COLO668 (cell line): ENCODE measurements at regions not wholly inside any gene's neighbourhood (a gene's known extent, or its start where the extent isn't known, plus 50 kb on each side); places are given as distances from the start of the nearest gene placed in this dataset.

ENCODE experiments used
- DNase-seq: peaks from one replicate; lab custom pipeline; 2025; ENCODE audit not compliant: unreplicated experiment; lab: John Stamatoyannopoulos, UW

DNA sequence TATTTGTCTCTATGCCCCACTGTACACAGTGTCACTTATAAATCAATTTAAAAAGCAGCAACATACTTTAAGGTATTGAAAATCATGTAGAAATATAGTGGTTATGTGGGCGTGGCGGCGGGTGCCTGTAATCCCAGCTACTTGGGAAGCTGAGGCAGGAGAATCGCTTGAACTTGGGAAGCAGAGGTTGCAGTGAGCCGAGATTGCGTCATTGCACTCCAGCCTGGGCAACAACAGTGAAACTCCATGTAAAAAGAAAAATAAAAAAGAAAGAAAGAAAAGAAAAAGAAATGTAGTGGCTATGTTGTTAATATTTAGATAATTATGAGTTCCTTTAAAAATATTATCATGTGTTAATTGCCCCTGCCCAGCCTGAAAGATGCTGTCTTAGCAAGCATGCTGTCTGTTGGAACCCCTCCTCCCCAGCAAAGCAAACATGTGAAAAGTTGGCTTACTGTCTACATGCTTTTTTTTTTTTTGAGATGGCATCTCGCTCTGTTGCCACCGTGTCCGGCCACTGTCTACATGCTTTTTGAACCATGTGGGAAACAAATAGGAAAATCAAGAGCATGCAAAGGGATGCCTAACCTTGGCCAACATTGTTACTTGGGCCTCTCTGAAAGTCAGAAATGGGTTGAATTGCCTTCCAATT lies 151.4 kb upstream of the TSHZ2 start:
- no peak for DNase-seq

DNA sequence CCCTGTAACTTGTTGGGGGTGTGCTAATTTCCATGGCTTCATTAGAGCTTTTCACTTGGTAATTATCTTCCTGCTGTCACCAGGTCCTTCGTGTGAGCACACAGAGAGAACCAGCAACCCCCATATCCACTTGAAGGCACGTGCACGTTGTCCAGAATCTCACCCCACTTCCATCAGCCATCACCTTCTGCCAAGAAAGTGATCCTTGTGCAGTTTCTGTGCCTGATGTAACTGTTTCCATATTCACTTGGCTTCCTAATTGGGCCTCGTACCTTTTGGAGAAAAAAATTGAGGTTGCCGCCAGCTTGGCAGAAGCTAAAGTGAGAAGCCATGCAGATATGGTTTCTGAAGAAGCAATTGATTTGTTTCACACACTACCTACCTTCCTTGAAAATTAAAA lies 153.7 kb upstream of the TSHZ2 start:
- no peak for DNase-seq

DNA sequence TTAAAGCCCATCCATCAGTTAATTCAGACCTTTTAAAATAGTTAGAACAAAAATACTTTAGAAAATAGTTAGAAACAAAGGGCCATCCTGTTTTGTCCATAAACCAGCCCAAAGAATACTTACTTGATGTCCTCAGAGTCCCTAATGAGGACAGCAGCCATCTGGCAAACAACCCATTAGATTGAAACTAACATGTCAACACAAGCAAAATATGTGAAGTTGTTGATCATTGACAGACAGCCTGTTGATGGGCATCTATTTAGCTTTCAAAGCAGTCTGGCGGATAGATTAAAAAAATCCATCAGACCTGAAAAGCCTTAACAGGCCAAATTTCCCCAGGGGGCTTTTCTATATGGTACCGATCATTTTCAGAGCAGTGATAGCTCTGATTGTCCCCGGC lies 154.2 kb upstream of the TSHZ2 start:
- no peak for DNase-seq

DNA sequence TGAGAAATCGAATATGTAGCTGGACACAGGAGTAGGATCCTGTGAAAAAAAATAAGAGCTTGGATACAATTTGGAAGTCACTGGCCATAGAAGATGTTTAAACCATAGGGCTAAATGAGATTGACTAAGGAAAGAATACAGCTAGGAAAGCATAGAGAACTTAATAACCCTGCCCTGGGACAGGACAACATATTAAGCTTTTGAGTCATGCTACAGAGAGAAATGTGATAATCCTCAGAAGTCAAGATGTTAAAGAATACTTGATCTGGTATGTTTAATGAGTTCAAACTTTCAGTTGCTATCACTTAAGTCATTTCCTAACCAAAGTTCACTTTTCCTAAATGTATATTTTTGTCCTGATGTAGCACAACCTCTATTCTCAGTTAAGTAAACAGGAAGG lies 154.6 kb upstream of the TSHZ2 start:
- DNase-seq = no peak

DNA sequence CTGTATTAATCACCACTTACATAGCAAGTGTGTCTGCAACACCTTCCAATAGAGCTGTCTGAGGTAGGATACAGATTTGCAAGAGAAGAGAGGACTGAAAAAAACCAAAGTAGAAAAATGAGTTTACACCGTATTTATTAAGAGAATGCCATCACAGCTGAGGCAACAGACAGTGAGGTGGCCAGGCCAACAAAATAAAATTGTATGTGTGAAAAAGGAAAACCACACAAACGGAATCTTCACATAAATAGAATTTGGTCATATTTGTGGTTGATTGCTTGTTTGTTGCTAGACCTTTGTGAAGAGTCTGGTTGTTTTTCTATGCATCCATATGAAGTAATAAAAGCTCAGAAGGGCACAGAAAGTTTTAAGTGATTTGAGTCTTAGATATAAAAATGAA lies 157.8 kb upstream of the TSHZ2 start:
- DNase-seq = no peak

DNA sequence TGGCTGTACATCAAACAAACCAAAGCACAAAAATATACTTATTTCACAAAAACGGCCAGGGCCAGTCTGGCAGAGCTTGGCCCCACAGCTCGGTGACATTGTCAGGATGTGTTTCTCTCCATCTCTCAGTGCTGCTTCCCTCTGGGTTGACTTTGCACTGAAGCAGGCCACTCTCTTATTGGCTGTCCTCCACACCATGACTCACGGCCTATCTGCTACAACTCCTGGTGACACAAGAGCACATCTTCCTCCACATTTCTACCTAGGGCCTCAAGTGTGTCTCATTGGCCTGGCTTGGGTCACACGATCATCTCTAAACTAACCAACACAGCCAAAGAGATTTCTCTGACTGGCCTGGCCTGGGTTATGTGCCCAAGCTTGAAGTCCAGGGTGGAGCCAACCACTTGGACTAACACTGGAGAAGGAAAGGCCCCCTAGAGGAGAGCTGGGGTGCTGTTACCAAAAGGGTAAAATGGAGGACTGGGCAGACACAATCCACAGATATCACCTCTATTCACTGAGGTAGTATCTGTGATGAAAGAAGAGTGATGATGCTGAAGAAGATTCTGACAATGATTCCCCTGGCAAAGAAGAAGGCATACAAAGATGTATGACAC lies 159.8 kb upstream of the TSHZ2 start:
- no peak for DNase-seq

DNA sequence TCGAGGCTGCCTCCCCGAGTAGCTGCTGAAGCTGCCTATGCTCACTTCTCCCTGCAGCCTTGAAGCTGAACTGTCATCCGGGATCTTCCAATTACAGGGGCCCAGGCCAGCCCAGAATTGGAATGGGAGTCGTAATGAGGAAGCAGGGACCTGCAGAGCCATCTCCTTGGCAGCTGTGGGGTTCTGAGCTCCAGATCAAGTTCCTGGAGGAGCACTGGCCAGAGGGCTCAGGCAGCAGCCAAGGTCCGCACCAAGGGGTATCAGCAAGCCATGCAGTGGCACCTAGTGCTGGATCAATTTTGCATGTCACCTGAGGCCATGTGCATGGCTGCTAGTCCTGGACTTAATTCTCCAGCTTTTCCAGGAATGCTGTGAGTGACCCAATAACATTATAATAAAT lies 163.2 kb upstream of the TSHZ2 start:
- DNase-seq = no peak

DNA sequence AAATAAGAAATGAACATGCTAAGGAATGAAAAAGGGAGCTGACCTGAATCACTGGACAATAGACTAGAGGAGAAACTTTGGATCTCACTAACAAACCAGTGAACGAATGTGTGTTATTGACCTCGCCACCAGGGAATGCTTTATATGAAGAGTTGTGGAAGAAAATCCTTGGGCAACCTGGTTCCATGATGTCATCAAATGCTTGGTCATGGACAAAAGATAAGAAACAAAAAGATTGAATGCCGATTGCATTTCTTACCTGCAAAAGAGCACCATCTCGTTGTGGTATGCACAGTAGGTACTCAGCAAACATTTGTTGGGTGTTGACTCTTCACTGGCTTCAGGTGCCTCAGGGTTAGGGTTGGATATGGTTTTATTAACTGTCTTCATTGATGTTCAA lies 165.2 kb upstream of the TSHZ2 start:
- DNase-seq = no peak

DNA sequence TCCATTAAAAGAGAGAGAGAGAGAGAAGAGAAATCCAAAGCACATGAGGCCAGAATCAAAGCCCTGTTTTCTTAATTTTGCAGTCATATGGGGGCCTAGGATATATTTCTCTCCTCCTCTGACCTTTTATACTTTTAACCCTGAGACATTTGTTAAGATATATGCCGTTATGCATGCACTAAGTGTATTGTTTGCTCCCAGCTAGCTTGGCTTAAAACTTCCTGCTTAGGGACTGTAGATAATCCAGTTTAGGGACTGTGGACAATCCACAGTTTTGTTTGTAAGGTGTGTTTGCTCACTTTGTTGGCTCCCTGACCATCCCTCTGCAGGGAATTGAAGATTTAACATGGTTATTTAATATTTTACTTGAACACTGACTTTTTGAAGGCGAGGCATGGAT lies 166.3 kb upstream of the TSHZ2 start:
- DNase-seq = no peak

DNA sequence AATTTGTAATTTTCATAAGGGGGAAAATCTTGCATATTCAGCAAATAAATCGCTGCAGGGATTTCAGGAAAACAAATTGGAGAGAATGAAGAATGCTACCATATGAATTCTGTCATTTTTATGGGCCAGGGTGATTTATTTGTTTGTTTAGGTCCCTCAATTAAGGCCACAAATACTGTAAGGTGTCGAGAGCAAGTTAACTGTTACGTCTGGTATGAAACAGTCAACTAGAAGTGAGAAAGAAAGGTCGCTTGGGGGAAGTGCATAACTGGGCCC lies 166.9 kb upstream of the TSHZ2 start:
- no peak for DNase-seq

DNA sequence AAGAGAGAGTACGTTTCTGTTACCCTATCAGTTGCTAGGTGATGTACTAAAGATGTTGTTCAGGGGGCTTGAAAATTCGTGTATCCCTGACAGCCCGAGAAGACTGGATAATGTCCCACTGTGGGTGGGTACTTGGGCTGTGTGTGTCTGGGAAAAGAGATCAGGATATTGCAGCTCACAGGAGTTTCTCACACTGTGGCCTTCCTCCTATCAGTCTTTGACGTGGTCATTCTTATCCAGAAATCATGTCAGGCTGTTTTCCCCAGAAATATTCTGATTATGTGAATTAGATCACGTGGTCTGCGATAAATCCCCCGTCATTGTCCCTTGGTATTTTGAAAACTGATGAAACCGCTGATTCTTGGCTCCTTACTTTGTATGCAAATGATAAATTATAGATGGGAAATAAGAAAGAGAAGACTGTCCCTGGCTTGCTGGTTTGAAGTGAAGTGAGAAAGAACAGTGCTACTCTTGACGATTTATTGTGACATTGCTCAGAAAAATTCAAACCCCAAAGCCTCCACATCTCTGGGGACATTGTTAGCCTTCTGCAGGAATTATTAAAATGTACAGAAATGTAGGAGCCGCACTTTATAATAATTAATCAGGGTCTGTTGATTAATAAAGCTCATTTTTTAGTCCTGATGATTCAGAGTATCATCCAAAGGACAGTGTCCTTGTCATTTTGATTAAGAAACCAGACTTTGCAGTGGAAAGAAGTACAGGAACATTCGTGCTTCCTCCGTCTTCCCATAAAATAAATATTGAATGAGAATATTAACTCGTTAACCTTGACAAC lies 167.5 kb upstream of the TSHZ2 start:
- no peak for DNase-seq

DNA sequence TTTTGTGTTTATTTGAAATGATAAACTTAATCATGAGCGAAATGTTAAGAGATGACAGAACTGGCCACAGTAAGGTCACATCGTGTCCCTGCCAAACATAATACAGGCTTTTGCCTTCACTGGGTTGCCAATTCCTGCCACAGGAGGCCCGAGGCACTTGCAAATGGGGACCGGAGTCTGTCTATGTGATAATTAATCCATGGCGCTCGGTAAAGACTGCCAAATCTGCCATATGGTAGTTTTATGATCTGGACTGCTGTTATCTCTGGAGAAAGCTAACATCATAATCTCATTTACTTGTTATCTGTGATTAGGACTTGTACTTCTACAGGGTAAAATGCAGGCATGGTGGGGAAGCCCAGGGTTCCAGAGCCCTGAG lies 170.5 kb upstream of the TSHZ2 start:
- DNase-seq = no peak

DNA sequence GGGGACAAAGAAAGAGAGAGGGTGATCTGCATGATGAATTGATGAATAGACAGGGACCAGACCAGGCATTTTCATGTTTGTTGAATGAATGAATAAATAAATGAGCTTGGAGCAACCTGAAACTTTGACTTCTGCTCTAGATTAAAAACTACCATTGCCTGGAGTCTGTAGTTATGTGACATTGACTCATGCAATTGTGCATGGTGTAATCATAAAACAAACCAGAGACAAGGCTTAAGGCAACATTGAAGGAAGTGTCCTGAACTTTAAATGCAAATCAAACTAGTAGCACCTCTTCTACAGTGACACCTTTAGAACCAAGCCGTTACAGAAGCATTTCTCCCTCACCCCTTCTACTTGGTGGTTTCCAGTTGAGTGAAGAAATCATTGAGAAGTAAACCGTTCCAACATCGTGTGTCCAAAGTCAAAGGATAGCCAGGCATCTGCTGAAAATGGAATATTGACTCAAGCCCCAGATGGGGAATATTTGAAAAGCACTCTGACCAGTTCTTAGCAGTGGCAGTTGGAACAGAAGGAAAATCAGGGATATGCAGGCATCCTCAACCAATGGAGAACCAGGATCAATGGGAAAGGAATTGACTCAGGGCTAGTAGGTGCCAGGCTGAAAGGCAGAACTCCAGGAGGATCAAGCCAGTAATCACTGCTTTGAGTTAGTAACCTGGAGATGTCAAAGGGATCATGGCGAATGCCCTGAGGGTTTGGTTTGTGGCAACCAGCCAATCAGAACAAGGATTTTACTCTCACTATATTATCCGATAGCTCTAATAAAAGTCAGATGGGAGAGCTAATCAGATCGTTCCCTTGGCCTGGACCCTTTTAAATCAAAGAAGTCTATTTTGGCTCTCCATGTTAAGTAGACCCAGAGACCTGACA lies 171.2 kb upstream of the TSHZ2 start:
- DNase-seq = no peak

DNA sequence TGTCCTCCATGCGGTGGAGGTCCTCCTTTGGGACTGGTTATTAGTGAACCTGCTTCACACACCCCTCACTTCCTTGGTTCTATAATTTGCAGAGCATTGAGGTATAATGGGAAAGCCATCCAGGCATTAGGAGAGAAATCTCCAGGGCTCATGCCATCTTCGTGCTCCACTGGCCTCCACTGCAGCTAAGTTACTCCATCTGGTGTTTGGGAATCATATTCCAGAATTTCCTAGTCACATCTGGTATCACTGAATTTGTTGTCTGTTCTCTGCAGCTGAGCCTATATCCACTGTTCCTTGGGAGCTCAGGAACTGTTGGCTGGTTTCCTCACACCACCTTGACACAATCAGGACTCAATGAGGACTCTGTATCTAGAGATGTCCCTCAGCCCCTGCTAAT lies 173.0 kb upstream of the TSHZ2 start:
- DNase-seq = no peak

DNA sequence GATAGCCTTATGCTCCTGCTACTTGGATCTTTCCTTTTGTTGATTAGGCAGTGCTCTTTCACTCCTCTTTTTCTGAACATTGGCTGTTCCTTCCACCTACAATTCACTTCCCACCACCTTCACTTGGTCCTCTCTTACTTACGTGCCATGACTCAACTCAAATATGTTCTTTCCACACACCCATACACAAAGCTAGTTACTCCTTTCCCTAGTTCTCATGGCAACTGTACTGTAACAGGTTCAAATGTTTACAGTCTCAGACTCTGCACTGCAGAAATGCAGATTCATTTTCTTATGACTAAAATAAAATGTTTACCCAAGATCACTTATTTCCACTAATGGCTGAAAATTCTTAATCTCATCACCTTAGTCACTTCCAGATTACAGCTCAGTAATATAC lies 174.0 kb upstream of the TSHZ2 start:
- no peak for DNase-seq

DNA sequence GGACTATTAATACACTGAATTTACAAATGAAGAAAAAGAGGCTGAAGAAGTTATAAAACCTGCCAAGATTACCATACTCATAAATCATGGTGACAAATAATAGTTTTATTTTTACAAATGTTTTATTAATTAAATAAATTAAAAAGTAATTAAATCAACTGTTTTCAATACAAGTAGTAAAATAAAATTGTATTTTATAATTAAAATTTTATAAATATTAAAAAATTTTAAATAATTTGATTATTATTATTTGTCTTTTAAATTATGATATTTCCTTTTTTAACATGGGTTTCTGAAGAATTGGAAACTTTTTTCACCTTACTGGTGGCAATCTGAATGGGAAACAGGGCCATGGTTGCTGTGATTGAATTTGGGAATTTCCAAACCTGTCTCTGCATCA lies 177.3 kb upstream of the TSHZ2 start:
- no peak for DNase-seq

DNA sequence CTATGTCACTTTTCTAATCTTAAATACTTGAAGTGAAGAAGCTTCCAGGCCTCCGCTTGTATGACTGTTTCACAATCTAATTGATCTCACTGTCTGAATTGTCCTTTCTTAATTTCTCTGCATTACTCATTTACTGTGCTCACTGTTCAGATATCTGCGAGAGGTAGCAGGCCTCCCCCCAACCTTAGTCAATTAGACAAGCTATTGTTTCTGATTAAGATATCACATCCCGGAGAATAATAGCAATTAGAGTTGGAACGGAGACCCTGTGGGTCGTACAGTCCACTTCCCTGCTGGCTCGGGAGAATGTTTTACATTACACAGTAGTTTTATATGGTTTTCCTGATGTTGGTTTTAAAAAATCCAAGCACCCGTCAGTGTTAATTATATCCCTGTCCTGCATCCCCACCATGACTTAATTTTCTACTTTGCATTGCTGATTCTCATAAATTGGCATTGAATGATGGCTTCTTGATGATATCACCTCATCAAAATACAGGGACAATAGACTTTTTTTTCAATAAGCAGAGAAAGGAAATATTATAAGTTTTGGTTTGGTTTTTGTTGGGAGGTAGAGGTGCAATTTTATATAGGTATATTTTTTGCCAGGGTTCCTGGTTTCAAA lies 178.7 kb upstream of the TSHZ2 start:
- no peak for DNase-seq

DNA sequence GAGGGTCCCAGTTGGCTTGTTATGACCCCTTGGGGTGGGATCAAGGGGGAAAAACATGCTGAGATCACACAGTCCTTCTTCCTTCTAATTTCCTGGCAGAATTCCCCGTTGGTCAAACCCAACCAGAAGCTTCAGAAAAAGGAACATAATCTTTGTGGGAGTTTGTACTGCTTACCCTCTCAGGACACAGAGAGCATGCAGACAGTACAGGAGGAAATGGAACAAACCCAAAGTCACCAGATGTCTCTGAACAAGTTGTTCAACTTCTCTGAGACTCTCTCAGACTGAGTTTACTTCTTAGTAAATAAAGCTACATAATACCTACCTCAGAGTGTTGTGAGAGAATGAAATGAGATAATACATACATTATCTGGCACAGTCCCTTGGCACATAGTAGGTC lies 181.1 kb upstream of the TSHZ2 start:
- DNase-seq = no peak

DNA sequence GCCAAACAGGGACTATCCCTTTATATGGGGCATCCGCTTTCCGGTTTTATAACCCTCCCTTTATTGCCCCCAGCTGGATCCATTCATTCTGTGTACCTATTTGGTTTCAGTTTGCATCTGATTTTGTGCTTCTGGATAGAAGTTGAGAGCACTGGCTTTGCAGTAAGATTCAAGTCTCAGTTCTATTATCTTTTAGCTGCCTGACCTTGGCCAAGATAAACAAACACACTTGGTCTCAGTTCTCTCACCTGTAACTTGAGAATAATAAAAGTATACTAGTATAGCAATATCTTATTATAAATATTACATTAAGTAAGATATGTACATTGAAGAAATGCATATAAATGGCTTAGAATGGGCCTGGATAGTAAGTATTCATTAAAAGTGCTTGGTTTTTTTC lies 182.4 kb upstream of the TSHZ2 start:
- DNase-seq = no peak

DNA sequence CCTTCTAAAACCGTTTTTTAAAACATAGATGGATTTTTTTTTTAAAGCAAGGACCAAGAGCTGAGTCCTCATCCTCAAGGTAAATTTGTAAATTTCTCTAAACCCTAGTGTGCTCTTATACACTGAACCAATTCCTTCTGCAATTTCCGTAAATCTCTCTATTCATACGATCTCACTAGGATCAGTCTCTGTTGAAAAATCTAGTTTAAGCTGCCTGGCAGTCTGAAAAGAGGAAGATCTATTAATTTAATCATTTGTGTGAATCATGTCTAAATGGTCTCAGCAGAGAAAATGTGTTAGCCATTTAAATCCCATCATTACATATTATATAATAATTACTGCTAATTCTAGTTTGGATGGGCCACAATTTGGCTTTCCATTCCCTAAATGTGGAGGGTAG lies 184.2 kb upstream of the TSHZ2 start:
- no peak for DNase-seq

DNA sequence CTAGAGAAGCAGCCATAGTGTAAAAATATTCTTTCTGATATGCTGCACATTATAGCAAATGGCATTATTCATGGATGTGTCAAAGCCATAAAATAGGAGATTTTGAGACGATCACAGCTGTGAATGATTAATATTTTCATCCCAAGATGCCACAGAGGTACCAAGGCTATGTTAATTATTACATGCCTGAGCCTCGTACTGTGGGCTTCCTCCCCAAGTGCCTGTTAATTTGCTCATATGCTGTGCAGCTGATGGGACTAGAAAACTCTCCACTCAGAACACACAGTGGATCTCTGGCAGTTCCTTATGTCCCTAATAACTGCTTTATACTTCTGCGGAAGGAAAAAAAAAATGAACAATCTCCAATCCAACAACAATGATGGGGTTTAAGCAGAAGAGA lies 184.9 kb upstream of the TSHZ2 start:
- no peak for DNase-seq
